Neuronal stem cell (in vitro differentiated cells): ENCODE measurements at regions not wholly inside any gene's neighbourhood (a gene's known extent, or its start where the extent isn't known, plus 50 kb on each side); places are given as distances from the start of the nearest gene placed in this dataset.

ENCODE experiments used
- DNase-seq: peaks from one replicate; pipeline ENCODE4 v3.0.0-alpha.2; 2013; ENCODE audit warnings: low spot score
- H2AFZ ChIP-seq: one replicate; pipeline ENCODE4 v1.6.1; 2013; ENCODE audit warnings: mild to moderate bottlenecking, low read length, inconsistent platforms
- H2AK5ac ChIP-seq: 2 replicates; pipeline ENCODE4 v1.6.1; 2013; ENCODE audit warnings: low read depth, mild to moderate bottlenecking, inconsistent platforms, low read length, moderate library complexity, mixed read lengths
- H2BK120ac ChIP-seq: 2 replicates; pipeline ENCODE4 v1.6.1; 2013; ENCODE audit warnings: low read depth, mild to moderate bottlenecking, inconsistent platforms, low read length, moderate library complexity, mixed read lengths
- H2BK12ac ChIP-seq: one replicate; pipeline ENCODE4 v1.6.1; 2013; ENCODE audit warnings: low read length, inconsistent platforms
- H2BK15ac ChIP-seq: 2 replicates; pipeline ENCODE4 v1.6.1; 2013; ENCODE audit warnings: mild to moderate bottlenecking, low read length, inconsistent platforms, mixed read lengths
- H2BK5ac ChIP-seq: one replicate; pipeline ENCODE4 v1.6.1; 2013; ENCODE audit warnings: inconsistent platforms, mild to moderate bottlenecking, low read length, moderate library complexity
- H3K14ac ChIP-seq: one replicate; pipeline ENCODE4 v1.6.1; 2013; ENCODE audit warnings: low read length, inconsistent platforms
- H3K18ac ChIP-seq: 2 replicates; pipeline ENCODE4 v1.6.1; 2013; ENCODE audit warnings: low read length, inconsistent platforms
- H3K23ac ChIP-seq: 2 replicates; pipeline ENCODE4 v1.6.1; 2013; ENCODE audit warnings: low read depth, mild to moderate bottlenecking, mixed read lengths, low read length, inconsistent platforms; ENCODE audit not compliant: poor library complexity
- H3K27ac ChIP-seq: replicated peaks from 3 replicates; pipeline ENCODE4 v1.5.1; 2013; ENCODE audit warnings: low read length, inconsistent platforms
- H3K27me3 ChIP-seq, 3 experiments: 2 replicates each; pipeline ENCODE4 v1.6.1; 2013; ENCODE audit warnings: low read length in 3 of 3, mild to moderate bottlenecking in 2 of 3, inconsistent platforms in 1 of 3, low read depth in 1 of 3, mixed read lengths in 1 of 3, moderate library complexity in 1 of 3; ENCODE audit not compliant: control insufficient read depth in 3 of 3, insufficient read depth in 3 of 3
- H3K36me3 ChIP-seq, 2 donors: replicated peaks in 1 of 2; 2 replicates each; pipeline ENCODE4 v1.6.1; 2013; ENCODE audit warnings: low read length in 2 of 2; ENCODE audit not compliant: control insufficient read depth in 2 of 2, insufficient read depth in 2 of 2
- H3K4ac ChIP-seq: 2 replicates; pipeline ENCODE4 v1.6.1; 2013; ENCODE audit warnings: inconsistent platforms, mild to moderate bottlenecking, low read length, moderate library complexity
- H3K4me1 ChIP-seq, 2 donors: 1 replicate in 1 of 2; 2 replicates in 1 of 2; pipeline ENCODE4 v1.6.1; 2013; ENCODE audit warnings: low read length in 2 of 2, low read depth in 1 of 2; ENCODE audit not compliant: control insufficient read depth in 2 of 2, insufficient read depth in 1 of 2
- H3K4me2 ChIP-seq: one replicate; pipeline ENCODE4 v1.6.1; 2013; ENCODE audit warnings: mild to moderate bottlenecking, low read length, inconsistent platforms; ENCODE audit not compliant: insufficient read depth, poor library complexity, severe bottlenecking
- H3K4me3 ChIP-seq, 2 donors: 2 replicates each; pipeline ENCODE4 v1.5.1; 2013; ENCODE audit warnings: low read length in 2 of 2, mild to moderate bottlenecking in 2 of 2, inconsistent platforms in 1 of 2, moderate library complexity in 1 of 2
- H3K79me1 ChIP-seq: one replicate; pipeline ENCODE4 v1.6.1; 2013; ENCODE audit warnings: low read depth, mild to moderate bottlenecking, inconsistent platforms, low read length, moderate library complexity
- H3K9ac ChIP-seq: one replicate; pipeline ENCODE4 v1.6.1; 2013; ENCODE audit warnings: mild to moderate bottlenecking, low read depth, low read length, inconsistent platforms; ENCODE audit not compliant: poor library complexity
- H3K9me3 ChIP-seq, 2 donors: replicated peaks in 1 of 2; 2 replicates each; pipeline versions ENCODE3 to v1.6.1; 2013; ENCODE audit warnings: low read length in 2 of 2, mild to moderate bottlenecking in 2 of 2, inconsistent platforms in 1 of 2, low read depth in 1 of 2, mixed read lengths in 1 of 2, moderate library complexity in 1 of 2; ENCODE audit not compliant: control insufficient read depth in 2 of 2, insufficient read depth in 1 of 2
- H4K8ac ChIP-seq: one replicate; pipeline ENCODE4 v1.6.1; 2013; ENCODE audit warnings: low read depth, mild to moderate bottlenecking, inconsistent platforms, low read length, moderate library complexity
- H4K91ac ChIP-seq: one replicate; pipeline ENCODE4 v1.6.1; 2013; ENCODE audit warnings: low read length, low read depth, mild to moderate bottlenecking, inconsistent platforms; ENCODE audit not compliant: poor library complexity
- WGBS, 2 donors: extraction: QIAGEN DNeasy Blood & Tissue Kit; methylation state at CpG; one replicate each; pipeline ENCODE4 v1.1.7; 2013; ENCODE audit warnings: missing lambda C conversion rate in 2 of 2, mixed read lengths in 1 of 2; ENCODE audit not compliant: insufficient read length in 2 of 2, insufficient replicate concordance in 1 of 2; ENCODE audit errors: extremely low coverage in 2 of 2; 5-methylcytosine and 5-hydroxymethylcytosine counted together

- Histone ChIP-seq H2AK5ac (no peak overlapping the region), H3K79me1 (no peaks in the 10 kb centered on the region), H3K36me3 (no peaks in the 10 kb centered on the region), H2BK15ac (no peak overlapping the region), H2BK12ac (no peak overlapping the region), H3K4ac (no peak overlapping the region), H2BK5ac (no peak overlapping the region), H3K9ac (no peak overlapping the region), H2AFZ (no peak overlapping the region), H4K91ac (no peak overlapping the region), H3K4me2 (no peak overlapping the region), H3K14ac (no peak overlapping the region), H3K23ac (no peak overlapping the region), H4K8ac (no peak overlapping the region), H3K27ac (no peak overlapping the region), H3K4me1 (peaks cover 0 to 2% of the 10 kb centered on the region in 2 donors), H3K4me3 (no peak overlapping the region), H2BK120ac (no peak overlapping the region), H3K9me3 (peaks cover 0 to 4% of the 10 kb centered on the region in 2 donors), H3K27me3 (peaks cover 0 to 2% (median 0%) of the 10 kb centered on the region in 3 experiments), H3K18ac (no peak overlapping the region)
- DNase-seq: no peak
- WGBS, 2 donors: no CpG with 5 or more reads among the region's 2 CpGs
Measured at GRCh38 chr5:109928046-109928445, 238.3 kb downstream of the MAN2A1 start.

GRCh38 chr5:109928811-109929210 lies 239.1 kb downstream of the MAN2A1 start:
- Histone ChIP-seq H3K27me3 (peaks cover 0 to 2% (median 0%) of the 10 kb centered on the region in 3 experiments), H3K79me1 (no peaks in the 10 kb centered on the region), H3K36me3 (no peaks in the 10 kb centered on the region), H3K23ac (no peak overlapping the region), H2BK5ac (no peak overlapping the region), H3K14ac (no peak overlapping the region), H3K4me2 (no peak overlapping the region), H3K9ac (no peak overlapping the region), H2AK5ac (no peak overlapping the region), H3K4me3 (no peak overlapping the region), H3K9me3 (no peaks in the 10 kb centered on the region), H2AFZ (no peak overlapping the region), H4K8ac (no peak overlapping the region), H3K27ac (no peak overlapping the region), H2BK120ac (no peak overlapping the region), H3K4me1 (no peaks in the 10 kb centered on the region), H4K91ac (no peak overlapping the region), H3K4ac (no peak overlapping the region), H3K18ac (no peak overlapping the region), H2BK12ac (no peak overlapping the region), H2BK15ac (no peak overlapping the region)
- no CpG with 5 or more reads among the region's 2 CpGs for WGBS, 2 donors
- DNase-seq: no peak

GRCh38 chr5:109929376-109929775 lies 239.6 kb downstream of the MAN2A1 start:
- Histone ChIP-seq H3K4me3 (no peak overlapping the region), H3K9me3 (no peaks in the 10 kb centered on the region), H2AFZ (peak overlapping the region; percentile 38), H2BK5ac (no peak overlapping the region), H3K4ac (no peak overlapping the region), H2BK120ac (no peak overlapping the region), H3K36me3 (no peaks in the 10 kb centered on the region), H3K14ac (no peak overlapping the region), H2AK5ac (no peak overlapping the region), H3K27me3 (peaks cover 0 to 2% (median 0%) of the 10 kb centered on the region in 3 experiments), H4K8ac (no peak overlapping the region), H4K91ac (no peak overlapping the region), H3K4me1 (no peaks in the 10 kb centered on the region), H3K9ac (no peak overlapping the region), H3K27ac (no peak overlapping the region), H2BK12ac (no peak overlapping the region), H3K23ac (no peak overlapping the region), H3K18ac (no peak overlapping the region), H3K79me1 (no peaks in the 10 kb centered on the region), H2BK15ac (no peak overlapping the region), H3K4me2 (no peak overlapping the region)
- no peak for DNase-seq
- WGBS, 2 donors: no CpG with 5 or more reads among the region's 4 CpGs

- H2AFZ ChIP-seq: no peak overlapping the region
- no peaks in the 10 kb centered on the region for H3K79me1 ChIP-seq
- H3K27ac ChIP-seq: no peak overlapping the region
- no peak overlapping the region for H4K91ac ChIP-seq
- H3K36me3 ChIP-seq: no peaks in the 10 kb centered on the region
- H3K23ac ChIP-seq: no peak overlapping the region
- H2BK15ac ChIP-seq: no peak overlapping the region
- no peak overlapping the region for H4K8ac ChIP-seq
- H2AK5ac ChIP-seq: no peak overlapping the region
- H3K9ac ChIP-seq: no peak overlapping the region
- H3K4me2 ChIP-seq: no peak overlapping the region
- no peak overlapping the region for H3K4me3 ChIP-seq
- H3K27me3 ChIP-seq: no peaks in the 10 kb centered on the region
- no peak overlapping the region for H3K14ac ChIP-seq
- no peak overlapping the region for H2BK120ac ChIP-seq
- H3K4me1 ChIP-seq: no peaks in the 10 kb centered on the region
- H3K4ac ChIP-seq: no peak overlapping the region
- H3K9me3 ChIP-seq: no peaks in the 10 kb centered on the region
- H2BK12ac ChIP-seq: no peak overlapping the region
- no peak for DNase-seq
- H3K18ac ChIP-seq: no peak overlapping the region
- no CpG with 5 or more reads among the region's 1 CpG for WGBS, 2 donors
- no peak overlapping the region for H2BK5ac ChIP-seq
Measured at GRCh38 chr5:109929911-109930310, 240.2 kb downstream of the MAN2A1 start.
